ENCODE measurements at regions not wholly inside any gene's neighbourhood (a gene's known extent, or its start where the extent isn't known, plus 50 kb on each side); places are given as distances from the start of the nearest gene placed in this dataset.

GRCh38 chrX:144586756-144587155 is 660.5 kb upstream of the SPANXN1 start (continued):
- TF ChIP-seq ZFX (IDR thresholded peaks at IDR 0.05) (no peak), CTCF (IDR thresholded peaks at IDR 0.05 in 2 of 3, conservative IDR thresholded peaks at IDR 0.05 in 1 of 3; ENCODE audit: borderline replicate concordance in 1 of 3, insufficient read depth in 1 of 3, low read depth in 2 of 3, low read length in 2 of 3) (no peak)

- RAD21 ChIA-PET (ENCODE audit: low non-redundant PET in 1 of 2, low total read pairs in 2 of 2, uncharacterized antibody in 2 of 2, unreplicated experiment in 2 of 2), result no interaction called here
- Histone ChIP-seq H4K20me1 (ENCODE audit: insufficient read depth) (no peaks in the 10 kb centered on the region), H3K36me3 (ENCODE audit: control insufficient read depth in 1 of 2, insufficient read depth in 2 of 2, low read length in 2 of 2) (no peaks in the 10 kb centered on the region), H2AFZ (ENCODE audit: low read depth, low read length, poor library complexity, severe bottlenecking) (no peak overlapping the region), H3K9me3 (ENCODE audit: control insufficient read depth in 1 of 2, insufficient read depth in 1 of 2, low read depth in 1 of 2, low read length in 2 of 2) (no peaks in the 10 kb centered on the region), H3K4me3 (replicated peaks in 1 of 2; ENCODE audit: low read depth in 1 of 2, low read length in 2 of 2) (no peak overlapping the region), H3K27ac (ENCODE audit: low read depth, low read length) (no peak overlapping the region), H3K9me2 (ENCODE audit: insufficient read depth) (no peaks in the 10 kb centered on the region), H3K4me2 (ENCODE audit: low read length) (no peak overlapping the region), H3K9ac (ENCODE audit: low read length) (no peak overlapping the region), H3K4me1 (ENCODE audit: control insufficient read depth in 1 of 2, insufficient read depth in 2 of 2, low read length in 2 of 2) (no peaks in the 10 kb centered on the region), H3K27me3 (ENCODE audit: insufficient read depth, low read length) (no peaks in the 10 kb centered on the region), H3K79me2 (ENCODE audit: insufficient read depth, low read length) (no peaks in the 10 kb centered on the region)
- CTCF ChIA-PET, result no interaction called here
- intact Hi-C loops (cut with micrococcal nuclease), result no loop called here
- BruUV-seq (replicated peaks), result no TSS peak
- ATAC-seq, result no peak
- TF ChIP-seq SIN3A (IDR thresholded peaks at IDR 0.05; ENCODE audit: low read depth), result no peak
- no peak for TF ChIP-seq EZH2phosphoT487 (IDR thresholded peaks at IDR 0.05; ENCODE audit: borderline replicate concordance)
- no peak for TF ChIP-seq ATF3 (IDR thresholded peaks at IDR 0.05)
- no peak for TF ChIP-seq CBX3 (IDR thresholded peaks at IDR 0.05; ENCODE audit: low read depth)
- TF ChIP-seq CEBPB (IDR thresholded peaks at IDR 0.05; ENCODE audit: low read depth), result no peak
- no peak for TF ChIP-seq MAX (IDR thresholded peaks at IDR 0.05)
- no peak for TF ChIP-seq EGR1 (IDR thresholded peaks at IDR 0.05; ENCODE audit: low read depth)
- no peak for TF ChIP-seq POLR2A (IDR thresholded peaks at IDR 0.05; ENCODE audit: borderline replicate concordance, extremely low read depth, insufficient read depth, insufficient read length)
- no peak for TF ChIP-seq SRF (IDR thresholded peaks at IDR 0.05; ENCODE audit: low read depth)
- no peak for TF ChIP-seq RAD21 (IDR thresholded peaks at IDR 0.05; ENCODE audit: low read depth)
- TF ChIP-seq ELF1 (IDR thresholded peaks at IDR 0.05; ENCODE audit: borderline replicate concordance, low read depth), result no peak
- TF ChIP-seq FOSL1 (IDR thresholded peaks at IDR 0.05; ENCODE audit: low read depth), result no peak
- no peak for TF ChIP-seq SP1 (IDR thresholded peaks at IDR 0.05; ENCODE audit: low read depth)
- TF ChIP-seq CTCF (IDR thresholded peaks at IDR 0.05 in 2 of 3, conservative IDR thresholded peaks at IDR 0.05 in 1 of 3; ENCODE audit: borderline replicate concordance in 1 of 3, insufficient read depth in 1 of 3, low read depth in 2 of 3, low read length in 2 of 3), result no peak
- TF ChIP-seq JUND (IDR thresholded peaks at IDR 0.05), result no peak
- TF ChIP-seq REST (IDR thresholded peaks at IDR 0.05; ENCODE audit: low read depth), result no peak
- no peak for TF ChIP-seq ZFX (IDR thresholded peaks at IDR 0.05)
- no peak for TF ChIP-seq ZNF274 (IDR thresholded peaks at IDR 0.05; ENCODE audit: low read depth, low read length)
- TF ChIP-seq POLR2AphosphoS5 (IDR thresholded peaks at IDR 0.05; ENCODE audit: low read depth, low read length), result no peak
- no peak for DNase-seq (ENCODE audit: low read depth, low spot score)
- POLR2A ChIA-PET, result no interaction called here
Measured at GRCh38 chrX:144592036-144592435, 655.3 kb upstream of the SPANXN1 start.
